HCT116 (cell line): ENCODE measurements at regions not wholly inside any gene's neighbourhood (a gene's known extent, or its start where the extent isn't known, plus 50 kb on each side); places are given as distances from the start of the nearest gene placed in this dataset.

Source experiments
- EZH2 ChIP-seq: fragments of 200-600 bp; sonication (generic); IDR thresholded peaks from 2 replicates; pipeline ENCODE4 v1.6.1; 2017; ENCODE audit warnings: antibody characterized with exemption, mixed run types
- POLR2A ChIP-seq: IDR thresholded peaks from 2 replicates; pipeline ENCODE4 v1.7.0; 2011; ENCODE audit warnings: borderline replicate concordance; ENCODE audit not compliant: insufficient read depth, insufficient read length; ENCODE audit errors: extremely low read depth
- POLR2AphosphoS5 ChIP-seq: IDR thresholded peaks from 2 replicates; pipeline ENCODE4 v1.6.1; 2011; ENCODE audit warnings: mild to moderate bottlenecking, low read depth, low read length, moderate library complexity
- RAD21 ChIP-seq: IDR thresholded peaks from 2 replicates; pipeline ENCODE4 v1.6.1; 2012; ENCODE audit warnings: low read depth, mild to moderate bottlenecking
- SP1 ChIP-seq: IDR thresholded peaks from 2 replicates; pipeline ENCODE4 v1.6.1; 2012; ENCODE audit warnings: low read depth
- TF ChIP-seq, protein P1 (sequence below), 3 experiments: fragments of 200-600 bp in 1 of 3; sonication (generic) in 1 of 3; IDR thresholded peaks in 2 of 3; conservative IDR thresholded peaks in 1 of 3; 2 replicates each; pipeline ENCODE4 v1.5.1; 2012 to 2017; ENCODE audit warnings: low read depth in 2 of 3, low read length in 2 of 3, antibody characterized with exemption in 1 of 3, borderline replicate concordance in 1 of 3, control low read depth in 1 of 3, mild to moderate bottlenecking in 1 of 3, mixed read lengths in 1 of 3, mixed run types in 1 of 3, moderate library complexity in 1 of 3; ENCODE audit not compliant: insufficient read depth in 1 of 3

DNA sequence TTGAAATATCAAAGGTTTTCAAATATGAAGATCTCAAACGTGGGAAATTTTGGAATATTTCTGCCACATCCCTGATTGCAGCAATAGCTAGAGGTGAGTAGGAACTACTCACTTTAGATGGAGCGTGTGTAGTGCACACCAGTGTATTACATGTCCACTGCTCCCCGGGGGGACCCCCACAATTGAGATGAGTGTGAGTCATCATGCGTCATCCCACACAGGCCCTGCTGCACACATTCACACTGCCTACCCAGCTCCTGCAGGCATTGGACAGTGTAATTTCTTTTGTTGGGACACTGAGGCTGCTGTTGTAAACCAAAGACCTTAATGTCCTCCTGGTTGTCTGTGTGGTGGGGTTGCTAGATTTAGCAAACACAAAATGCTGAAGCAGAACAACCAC is 280.0 kb downstream of the GAS1 start:
- TF ChIP-seq RAD21, result no peak
- no peak for TF ChIP-seq POLR2A
- TF ChIP-seq, protein P1, sequence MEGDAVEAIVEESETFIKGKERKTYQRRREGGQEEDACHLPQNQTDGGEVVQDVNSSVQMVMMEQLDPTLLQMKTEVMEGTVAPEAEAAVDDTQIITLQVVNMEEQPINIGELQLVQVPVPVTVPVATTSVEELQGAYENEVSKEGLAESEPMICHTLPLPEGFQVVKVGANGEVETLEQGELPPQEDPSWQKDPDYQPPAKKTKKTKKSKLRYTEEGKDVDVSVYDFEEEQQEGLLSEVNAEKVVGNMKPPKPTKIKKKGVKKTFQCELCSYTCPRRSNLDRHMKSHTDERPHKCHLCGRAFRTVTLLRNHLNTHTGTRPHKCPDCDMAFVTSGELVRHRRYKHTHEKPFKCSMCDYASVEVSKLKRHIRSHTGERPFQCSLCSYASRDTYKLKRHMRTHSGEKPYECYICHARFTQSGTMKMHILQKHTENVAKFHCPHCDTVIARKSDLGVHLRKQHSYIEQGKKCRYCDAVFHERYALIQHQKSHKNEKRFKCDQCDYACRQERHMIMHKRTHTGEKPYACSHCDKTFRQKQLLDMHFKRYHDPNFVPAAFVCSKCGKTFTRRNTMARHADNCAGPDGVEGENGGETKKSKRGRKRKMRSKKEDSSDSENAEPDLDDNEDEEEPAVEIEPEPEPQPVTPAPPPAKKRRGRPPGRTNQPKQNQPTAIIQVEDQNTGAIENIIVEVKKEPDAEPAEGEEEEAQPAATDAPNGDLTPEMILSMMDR (IDR thresholded peaks at IDR 0.05 in 2 of 3, conservative IDR thresholded peaks at IDR 0.05 in 1 of 3; ENCODE audit: borderline replicate concordance in 1 of 3, insufficient read depth in 1 of 3, low read depth in 2 of 3, low read length in 2 of 3), result no peak
- TF ChIP-seq EZH2, result no peak
- no peak for TF ChIP-seq POLR2AphosphoS5
- no peak for TF ChIP-seq SP1
